Spleen (tissue), 11 donors: ENCODE measurements at regions not wholly inside any gene's neighbourhood (a gene's known extent, or its start where the extent isn't known, plus 50 kb on each side); places are given as distances from the start of the nearest gene placed in this dataset.

ENCODE experiments used
- DNase-seq: peaks from one replicate; pipeline ENCODE4 v3.0.0-alpha.2; 2020
- H3K27ac ChIP-seq, 8 donors: fragments of 200-600 bp; sonication (generic) in 7 of 8; 1 replicate in 4 of 8; 2 replicates in 4 of 8; pipeline versions ENCODE4 v1.5.0 to v1.8.0; 2016 to 2021; ENCODE audit warnings: inconsistent platforms in 4 of 8, mild to moderate bottlenecking in 4 of 8, moderate library complexity in 1 of 8
- H3K27me3 ChIP-seq, 7 donors: fragments of 200-600 bp; sonication (generic) in 6 of 7; replicated peaks in 1 of 7; 1 replicate in 4 of 7; 2 replicates in 3 of 7; pipeline versions ENCODE4 v1.5.0 to v1.8.0; 2016 to 2021; ENCODE audit warnings: inconsistent platforms in 3 of 7, mild to moderate bottlenecking in 1 of 7
- H3K36me3 ChIP-seq, 6 donors: fragments of 200-600 bp; sonication (generic) in 5 of 6; 1 replicate in 4 of 6; 2 replicates in 2 of 6; pipeline versions ENCODE4 v1.5.0 to v1.8.0; 2016 to 2021; ENCODE audit warnings: inconsistent platforms in 2 of 6
- H3K4me1 ChIP-seq, 6 donors: fragments of 200-600 bp; sonication (generic) in 5 of 6; 1 replicate in 3 of 6; 2 replicates in 3 of 6; pipeline versions ENCODE4 v1.5.0 to v1.8.0; 2016 to 2021; ENCODE audit warnings: inconsistent platforms in 3 of 6
- H3K4me3 ChIP-seq, 8 donors: fragments of 200-600 bp; sonication (generic) in 7 of 8; 1 replicate in 4 of 8; 2 replicates in 4 of 8; pipeline versions ENCODE4 v1.5.0 to v1.8.0; 2016 to 2021; ENCODE audit warnings: inconsistent platforms in 4 of 8, mild to moderate bottlenecking in 4 of 8, moderate library complexity in 2 of 8
- H3K9me3 ChIP-seq, 8 donors: fragments of 200-600 bp; sonication (generic) in 7 of 8; 1 replicate in 4 of 8; 2 replicates in 4 of 8; pipeline versions ENCODE4 v1.5.0 to v1.8.0; 2016 to 2021; ENCODE audit warnings: inconsistent platforms in 4 of 8
- CTCF ChIP-seq, 11 experiments: fragments of 200-600 bp in 7 of 11; fragments of 450-650 bp in 4 of 11; sonication (generic) in 4 of 11; IDR thresholded peaks in 8 of 11; conservative IDR thresholded peaks in 3 of 11; 1 replicate in 7 of 11; 2 replicates in 4 of 11; pipeline versions ENCODE4 v1.4.0 to v1.8.0; 2016 to 2021; ENCODE audit warnings: antibody characterized with exemption in 11 of 11, inconsistent platforms in 4 of 11, mild to moderate bottlenecking in 1 of 11
- POLR2A ChIP-seq, 3 donors: fragments of 450-650 bp; IDR thresholded peaks; one replicate each; pipeline ENCODE4 v1.5.1; 2017; ENCODE audit warnings: antibody characterized with exemption in 3 of 3, mild to moderate bottlenecking in 1 of 3
- POLR2AphosphoS5 ChIP-seq, 3 donors: sonication (generic); formaldehyde crosslinking; IDR thresholded peaks; one replicate each; pipeline ENCODE4 v1.5.1; 2017; ENCODE audit warnings: antibody characterized with exemption in 3 of 3
- WGBS, 5 donors: extraction: QIAGEN DNeasy Blood & Tissue Kit in 3 of 5; methylation state at CpG; one replicate each; pipeline versions ENCODE4 v1.1.5 to v1.1.7; 2013 to 2018; 5-methylcytosine and 5-hydroxymethylcytosine counted together
- intact Hi-C: fragments of 100-400 bp; cut with DNase I; formaldehyde crosslinking; loops from one replicate; pipeline ENCODE4 v1.15.0; 2023; ENCODE audit warnings: low total_unique reads
- donor health status: healthy with polysubstance abuse.
- donor health status: DM: no; HTN: no; CAD: no; lungs with moderate emphysema.
- donor health status: DM: no; HTN: no; CAD: no.
- donor health status: Bipolar disorder and iron deficiency.
- donor health status: healthy.
- donor health status: DM: no; HTN: no; CAD: no.
- donor health status: DM: yes; HTN: yes; CAD: no.

DNA sequence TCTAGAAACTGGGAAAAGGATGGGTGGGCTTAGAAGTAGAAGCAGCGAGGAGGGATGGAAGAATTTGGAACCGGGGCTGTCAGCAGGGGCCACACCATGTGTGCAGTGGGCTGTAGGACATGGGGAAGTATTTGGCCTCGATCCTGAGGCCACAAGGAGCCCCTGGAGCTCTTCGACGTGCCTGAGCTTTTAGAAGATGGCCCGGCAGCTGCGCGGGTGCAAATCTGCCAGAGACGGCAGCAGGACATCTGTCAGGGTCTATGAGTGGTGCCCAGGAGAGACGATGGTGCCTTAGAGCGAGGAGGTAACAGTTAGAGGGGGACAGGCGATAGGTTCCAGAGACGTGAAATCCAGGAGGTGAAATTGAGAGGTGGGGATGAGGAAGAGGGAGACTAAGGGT is 321.1 kb downstream of the UACA start:
- H3K27me3 ChIP-seq = peaks cover 0 to 24% (median 0%) of the 10 kb centered on the region in 7 donors
- no peak for TF ChIP-seq POLR2AphosphoS5 (IDR thresholded peaks at IDR 0.05)
- no peak for TF ChIP-seq POLR2A (IDR thresholded peaks at IDR 0.05)
- TF ChIP-seq CTCF (IDR thresholded peaks at IDR 0.05 in 8 of 11, conservative IDR thresholded peaks at IDR 0.05 in 3 of 11) = no peak
- no peak overlapping the region for H3K27ac ChIP-seq
- peaks cover 0 to 4% (median under 1%) of the 10 kb centered on the region in 6 donors for H3K4me1 ChIP-seq
- no peak for DNase-seq
- no peak overlapping the region for H3K4me3 ChIP-seq
- 82 to 90% (median 89%) methylated on average over 13 of the region's 13 CpGs for WGBS, 5 donors
- H3K9me3 ChIP-seq = no peaks in the 10 kb centered on the region
- H3K36me3 ChIP-seq = no peaks in the 10 kb centered on the region
- intact Hi-C loops = no loop called here

GRCh38 chr15:70440416-70441138 is 322.8 kb downstream of the UACA start:
- H3K36me3 ChIP-seq = no peaks in the 10 kb centered on the region
- intact Hi-C loops = no loop called here
- peaks cover 4 to 17% (median 10%) of the 10 kb centered on the region in 6 donors for H3K4me1 ChIP-seq
- no peak overlapping the region for H3K4me3 ChIP-seq
- no peak overlapping the region for H3K27ac ChIP-seq
- TF ChIP-seq POLR2A (IDR thresholded peaks at IDR 0.05) = no peak
- no peak for TF ChIP-seq CTCF (IDR thresholded peaks at IDR 0.05 in 8 of 11, conservative IDR thresholded peaks at IDR 0.05 in 3 of 11)
- TF ChIP-seq POLR2AphosphoS5 (IDR thresholded peaks at IDR 0.05) = no peak
- no peaks in the 10 kb centered on the region for H3K9me3 ChIP-seq
- DNase-seq = no peak
- 88 to 96% (median 89%) methylated on average over 10 of the region's 10 CpGs for WGBS, 5 donors
- H3K27me3 ChIP-seq = peaks cover 0 to 24% (median 0%) of the 10 kb centered on the region in 7 donors

- WGBS, 5 donors = 90 to 98% (median 96%) methylated on average over 4 to 5 of the region's 5 CpGs
- no peak for DNase-seq
- no peak overlapping the region for H3K4me3 ChIP-seq
- no peaks in the 10 kb centered on the region for H3K36me3 ChIP-seq
- H3K27ac ChIP-seq = no peak overlapping the region
- TF ChIP-seq CTCF (IDR thresholded peaks at IDR 0.05 in 8 of 11, conservative IDR thresholded peaks at IDR 0.05 in 3 of 11) = no peak
- TF ChIP-seq POLR2AphosphoS5 (IDR thresholded peaks at IDR 0.05) = no peak
- H3K27me3 ChIP-seq = peaks cover 0 to 24% (median 0%) of the 10 kb centered on the region in 7 donors
- intact Hi-C loops = no loop called here
- peaks cover 9 to 24% (median 17%) of the 10 kb centered on the region in 6 donors for H3K4me1 ChIP-seq
- no peaks in the 10 kb centered on the region for H3K9me3 ChIP-seq
Observed at GRCh38 chr15:70439880-70440279, 323.5 kb downstream of the UACA start.

GRCh38 chr15:70439304-70439877 is 324.0 kb downstream of the UACA start:
- intact Hi-C loops = no loop called here

More at GRCh38 chr15:70439304-70439877, 324.0 kb downstream of the UACA start:
- DNase-seq = no peak
- Histone ChIP-seq H3K27ac (no peak overlapping the region), H3K27me3 (peaks cover 0 to 24% (median 0%) of the 10 kb centered on the region in 7 donors), H3K36me3 (no peaks in the 10 kb centered on the region), H3K9me3 (no peaks in the 10 kb centered on the region), H3K4me3 (no peak overlapping the region), H3K4me1 (peaks cover 12 to 27% (median 19%) of the 10 kb centered on the region in 6 donors)
- TF ChIP-seq CTCF (IDR thresholded peaks at IDR 0.05 in 8 of 11, conservative IDR thresholded peaks at IDR 0.05 in 3 of 11) (no peak), POLR2A (IDR thresholded peaks at IDR 0.05) (no peak), POLR2AphosphoS5 (IDR thresholded peaks at IDR 0.05) (no peak)
- 51 to 76% (median 66%) methylated on average over 10 of the region's 10 CpGs for WGBS, 5 donors
